ENCODE measurements at regions not wholly inside any gene's neighbourhood (a gene's known extent, or its start where the extent isn't known, plus 50 kb on each side); places are given as distances from the start of the nearest gene placed in this dataset.

- DNase-seq (ENCODE audit: low read depth in 2 of 3, low spot score in 1 of 3): no peak
These were observed 253.8 kb downstream of the FZD1 start for GRCh38 chr7:91518058-91518457.

- no peak for DNase-seq (ENCODE audit: low read depth in 2 of 3, low spot score in 1 of 3)
These were observed 255.3 kb downstream of the FZD1 start for GRCh38 chr7:91519241-91520158.

GRCh38 chr7:91520645-91521044 is 256.4 kb downstream of the FZD1 start:
- DNase-seq (ENCODE audit: low read depth in 2 of 3, low spot score in 1 of 3): no peak

- DNase-seq (ENCODE audit: low read depth in 2 of 3, low spot score in 1 of 3): no peak
These were observed 262.2 kb downstream of the FZD1 start for GRCh38 chr7:91526404-91526803.

GRCh38 chr7:91527460-91527859 is 263.2 kb downstream of the FZD1 start:
- no peak for DNase-seq (ENCODE audit: low read depth in 2 of 3, low spot score in 1 of 3)

- no peak for DNase-seq (ENCODE audit: low read depth in 2 of 3, low spot score in 1 of 3)
These were observed 269.8 kb downstream of the FZD1 start for GRCh38 chr7:91533996-91534395.

GRCh38 chr7:91537260-91538152 is 273.3 kb downstream of the FZD1 start:
- DNase-seq (ENCODE audit: low read depth in 2 of 3, low spot score in 1 of 3): no peak

- no peak for DNase-seq (ENCODE audit: low read depth in 2 of 3, low spot score in 1 of 3)
These were observed 277.4 kb downstream of the FZD1 start for GRCh38 chr7:91541641-91542040.

- DNase-seq (ENCODE audit: low read depth in 2 of 3, low spot score in 1 of 3): no peak
These were observed 279.4 kb downstream of the FZD1 start for GRCh38 chr7:91543646-91544045.

GRCh38 chr7:91549878-91550277 is 285.6 kb downstream of the FZD1 start:
- DNase-seq (ENCODE audit: low read depth in 2 of 3, low spot score in 1 of 3): no peak

GRCh38 chr7:91550931-91551330 is 286.7 kb downstream of the FZD1 start:
- DNase-seq (ENCODE audit: low read depth in 2 of 3, low spot score in 1 of 3): no peak

GRCh38 chr7:91551377-91552175 is 287.3 kb downstream of the FZD1 start:
- no peak for DNase-seq (ENCODE audit: low read depth in 2 of 3, low spot score in 1 of 3)

GRCh38 chr7:91553410-91553895 is 289.2 kb downstream of the FZD1 start:
- no peak for DNase-seq (ENCODE audit: low read depth in 2 of 3, low spot score in 1 of 3)

- DNase-seq (ENCODE audit: low read depth in 2 of 3, low spot score in 1 of 3): no peak
These were observed 290.6 kb downstream of the FZD1 start for GRCh38 chr7:91554883-91555282.

GRCh38 chr7:91556239-91556638 is 292.0 kb downstream of the FZD1 start:
- no peak for DNase-seq (ENCODE audit: low read depth in 2 of 3, low spot score in 1 of 3)

GRCh38 chr7:91556956-91557650 is 292.9 kb downstream of the FZD1 start:
- no peak for DNase-seq (ENCODE audit: low read depth in 2 of 3, low spot score in 1 of 3)

GRCh38 chr7:91557789-91558404 is 293.7 kb downstream of the FZD1 start:
- no peak for DNase-seq (ENCODE audit: low read depth in 2 of 3, low spot score in 1 of 3)

GRCh38 chr7:91559947-91560346 is 295.7 kb downstream of the FZD1 start:
- DNase-seq (ENCODE audit: low read depth in 2 of 3, low spot score in 1 of 3): no peak

GRCh38 chr7:91564101-91564500 is 299.9 kb downstream of the FZD1 start:
- no peak for DNase-seq (ENCODE audit: low read depth in 2 of 3, low spot score in 1 of 3)

GRCh38 chr7:91564541-91564940 is 300.3 kb downstream of the FZD1 start:
- DNase-seq (ENCODE audit: low read depth in 2 of 3, low spot score in 1 of 3): no peak

Data from stimulated activated CD4-positive, alpha-beta T cell treated with anti-CD3 and anti-CD28 coated beads, Interleukin-12 subunit alpha, Interleukin-12 subunit beta, amount 100 ng/mL, for 48 hours (primary cell).